DOHH2 (cell line): ENCODE measurements at regions not wholly inside any gene's neighbourhood (a gene's known extent, or its start where the extent isn't known, plus 50 kb on each side); places are given as distances from the start of the nearest gene placed in this dataset.

ENCODE experiments used
- EZH2phosphoT487 ChIP-seq: fragments of 200-600 bp; sonication (generic); IDR thresholded peaks from 2 replicates; pipeline ENCODE4 v1.6.1; 2017; ENCODE audit warnings: borderline replicate concordance, mild to moderate bottlenecking, antibody characterized with exemption, low read length, moderate library complexity, mixed read lengths
- TF ChIP-seq, protein P1 (sequence below): fragments of 200-600 bp; sonication (generic); IDR thresholded peaks from one replicate; pipeline ENCODE4 v1.5.1; 2014; ENCODE audit warnings: antibody characterized with exemption, mild to moderate bottlenecking, low read depth, low read length; ENCODE audit not compliant: poor library complexity, severe bottlenecking

DNA sequence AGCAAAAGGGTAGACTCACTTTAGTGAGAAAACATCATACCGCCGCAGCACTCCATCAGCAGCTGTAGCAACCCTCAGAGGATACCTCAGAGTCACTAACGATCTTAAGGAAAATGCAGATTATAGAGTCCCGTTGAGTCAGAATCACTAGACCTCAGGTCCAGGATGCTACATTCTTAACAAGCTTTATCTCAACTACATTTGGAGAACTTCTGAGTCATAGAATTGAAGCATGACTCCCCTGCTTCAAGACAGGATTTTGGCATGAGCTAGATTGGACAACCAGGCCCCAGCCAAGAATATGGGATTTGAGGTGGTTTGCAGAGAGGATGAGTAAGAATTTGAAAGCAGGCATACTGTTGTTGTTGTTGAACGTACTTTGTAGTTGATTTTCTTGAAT is 118.9 kb upstream of the UBL3 start:
- TF ChIP-seq, protein P1, sequence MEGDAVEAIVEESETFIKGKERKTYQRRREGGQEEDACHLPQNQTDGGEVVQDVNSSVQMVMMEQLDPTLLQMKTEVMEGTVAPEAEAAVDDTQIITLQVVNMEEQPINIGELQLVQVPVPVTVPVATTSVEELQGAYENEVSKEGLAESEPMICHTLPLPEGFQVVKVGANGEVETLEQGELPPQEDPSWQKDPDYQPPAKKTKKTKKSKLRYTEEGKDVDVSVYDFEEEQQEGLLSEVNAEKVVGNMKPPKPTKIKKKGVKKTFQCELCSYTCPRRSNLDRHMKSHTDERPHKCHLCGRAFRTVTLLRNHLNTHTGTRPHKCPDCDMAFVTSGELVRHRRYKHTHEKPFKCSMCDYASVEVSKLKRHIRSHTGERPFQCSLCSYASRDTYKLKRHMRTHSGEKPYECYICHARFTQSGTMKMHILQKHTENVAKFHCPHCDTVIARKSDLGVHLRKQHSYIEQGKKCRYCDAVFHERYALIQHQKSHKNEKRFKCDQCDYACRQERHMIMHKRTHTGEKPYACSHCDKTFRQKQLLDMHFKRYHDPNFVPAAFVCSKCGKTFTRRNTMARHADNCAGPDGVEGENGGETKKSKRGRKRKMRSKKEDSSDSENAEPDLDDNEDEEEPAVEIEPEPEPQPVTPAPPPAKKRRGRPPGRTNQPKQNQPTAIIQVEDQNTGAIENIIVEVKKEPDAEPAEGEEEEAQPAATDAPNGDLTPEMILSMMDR, result no peak
- TF ChIP-seq EZH2phosphoT487, result no peak
